Colonic mucosa (tissue), 4 donors: ENCODE measurements at regions not wholly inside any gene's neighbourhood (a gene's known extent, or its start where the extent isn't known, plus 50 kb on each side); places are given as distances from the start of the nearest gene placed in this dataset.
"Not testable (repeated sequence)": the region's sequence is repeated elsewhere in the genome, so short reads cannot be mapped to it uniquely, and the experiment has no call there.

Experiments
- DNase-seq: peaks from one replicate; pipeline ENCODE4 v3.0.0-alpha.2; 2020
- H3K27ac ChIP-seq: fragments of 200-600 bp; one replicate; pipeline ENCODE4 v1.8.0; 2021
- H3K27me3 ChIP-seq: fragments of 200-600 bp; one replicate; pipeline ENCODE4 v1.8.0; 2021
- H3K36me3 ChIP-seq: fragments of 200-600 bp; one replicate; pipeline ENCODE4 v1.8.0; 2021
- H3K4me1 ChIP-seq: fragments of 200-600 bp; one replicate; pipeline ENCODE4 v1.8.0; 2021; ENCODE audit warnings: mild to moderate bottlenecking
- H3K4me3 ChIP-seq: fragments of 200-600 bp; one replicate; pipeline ENCODE4 v1.8.0; 2021
- H3K9ac ChIP-seq, 2 donors: one replicate each; pipeline ENCODE4 v1.7.0; 2013; ENCODE audit warnings: control low read depth in 2 of 2, low read depth in 2 of 2, low read length in 2 of 2
- H3K9me3 ChIP-seq: fragments of 200-600 bp; one replicate; pipeline ENCODE4 v1.8.0; 2021
- CTCF ChIP-seq: fragments of 200-600 bp; IDR thresholded peaks from one replicate; pipeline ENCODE4 v1.8.0; 2022; ENCODE audit warnings: antibody characterized with exemption, mild to moderate bottlenecking
- intact Hi-C: fragments of 100-400 bp; cut with DNase I; formaldehyde crosslinking; loops from one replicate; pipeline ENCODE4 v1.14.1; 2022
- donor health status: healthy.
- donor health status: DM: no; HTN: no; CAD: no.
- donor health status: DM: no; HTN: no; CAD: no.

GRCh38 chr3:182325213-182325950 is 467.9 kb upstream of the ATP11B start:
- Histone ChIP-seq H3K4me3 (no peak overlapping the region), H3K9ac (no peak overlapping the region), H3K36me3 (no peaks in the 10 kb centered on the region), H3K9me3 (no peaks in the 10 kb centered on the region), H3K4me1 (no peaks in the 10 kb centered on the region), H3K27ac (no peak overlapping the region), H3K27me3 (no peaks in the 10 kb centered on the region)
- intact Hi-C loops, result no loop called here
- no peak for TF ChIP-seq CTCF
- DNase-seq, result no peak

GRCh38 chr3:182327196-182327681 is 466.1 kb upstream of the ATP11B start:
- Histone ChIP-seq H3K36me3 (no peaks in the 10 kb centered on the region), H3K27me3 (no peaks in the 10 kb centered on the region), H3K4me3 (no peak overlapping the region), H3K4me1 (no peaks in the 10 kb centered on the region), H3K27ac (no peak overlapping the region), H3K9me3 (no peaks in the 10 kb centered on the region), H3K9ac (no peak overlapping the region)
- TF ChIP-seq CTCF, result no peak
- DNase-seq, result no peak
- intact Hi-C loops, result no loop called here

- Histone ChIP-seq H3K9ac (no peak overlapping the region), H3K36me3 (no peaks in the 10 kb centered on the region), H3K4me3 (no peak overlapping the region), H3K4me1 (no peaks in the 10 kb centered on the region), H3K27ac (no peak overlapping the region), H3K9me3 (no peaks in the 10 kb centered on the region), H3K27me3 (no peaks in the 10 kb centered on the region)
- no peak for DNase-seq
- TF ChIP-seq CTCF, result no peak
- intact Hi-C loops, result no loop called here
Measured at GRCh38 chr3:182330646-182331045, 462.7 kb upstream of the ATP11B start.

GRCh38 chr3:182331341-182331740 is 462.0 kb upstream of the ATP11B start:
- Histone ChIP-seq H3K4me3 (no peak overlapping the region), H3K36me3 (no peaks in the 10 kb centered on the region), H3K27me3 (no peaks in the 10 kb centered on the region), H3K27ac (no peak overlapping the region), H3K4me1 (no peaks in the 10 kb centered on the region), H3K9ac (no peak overlapping the region), H3K9me3 (no peaks in the 10 kb centered on the region)
- DNase-seq, result no peak
- intact Hi-C loops, result no loop called here
- no peak for TF ChIP-seq CTCF

- Histone ChIP-seq H3K36me3 (no peaks in the 10 kb centered on the region), H3K9me3 (no peaks in the 10 kb centered on the region), H3K4me1 (no peaks in the 10 kb centered on the region), H3K27me3 (no peaks in the 10 kb centered on the region), H3K27ac (no peak overlapping the region), H3K4me3 (no peak overlapping the region), H3K9ac (no peak overlapping the region)
- intact Hi-C loops, result no loop called here
- no peak for DNase-seq
- TF ChIP-seq CTCF, result no peak
Measured at GRCh38 chr3:182342252-182342651, 451.1 kb upstream of the ATP11B start.

- intact Hi-C loops, H3K27me3 ChIP-seq: not testable (repeated sequence)
Measured at GRCh38 chr3:182344026-182344425, 449.3 kb upstream of the ATP11B start.

More at GRCh38 chr3:182344026-182344425, 449.3 kb upstream of the ATP11B start:
- not testable (repeated sequence) for DNase-seq, H3K36me3 ChIP-seq, H3K9me3 ChIP-seq, H3K4me1 ChIP-seq, H3K4me3 ChIP-seq, H3K27ac ChIP-seq, H3K9ac ChIP-seq
